ENCODE measurements at regions not wholly inside any gene's neighbourhood (a gene's known extent, or its start where the extent isn't known, plus 50 kb on each side); places are given as distances from the start of the nearest gene placed in this dataset.

DNA sequence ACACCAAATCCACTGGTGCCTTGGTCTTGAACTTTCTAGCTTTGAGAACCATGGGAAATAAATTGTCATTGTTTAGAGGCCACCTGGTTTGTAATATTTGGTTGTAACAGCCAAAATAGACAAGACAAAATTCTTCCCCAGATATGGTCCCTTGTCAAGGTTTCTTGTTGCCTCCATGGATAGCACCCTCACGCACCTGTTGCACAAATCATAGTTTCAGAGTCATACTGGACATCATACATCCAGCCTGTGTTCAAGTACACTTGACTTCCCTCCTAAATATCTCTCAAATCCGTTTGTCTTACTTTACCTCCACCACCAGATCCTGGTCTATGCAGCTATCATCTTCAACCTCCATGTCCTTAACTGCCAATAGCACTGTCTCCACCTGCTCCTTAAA is 256.7 kb upstream of the IGFBP3 start:
- H3K4me3 ChIP-seq (ENCODE audit: extremely low read depth in 1 of 4, insufficient read depth in 2 of 4, low read depth in 3 of 4, low read length in 4 of 4) = no peak overlapping the region

More for the DNA sequence above, 256.7 kb upstream of the IGFBP3 start:
- H4K5ac ChIP-seq (ENCODE audit: insufficient read length, low read depth, low read length) = no peak overlapping the region
- no peak overlapping the region for H2AK5ac ChIP-seq (ENCODE audit: low read depth, low read length)
- no peaks in the 10 kb centered on the region for H3K9me3 ChIP-seq (ENCODE audit: insufficient read depth in 2 of 2, low read depth in 1 of 2, low read length in 1 of 2)
- no peaks in the 10 kb centered on the region for H3K79me2 ChIP-seq (ENCODE audit: control insufficient read depth in 1 of 2, insufficient read depth in 2 of 2, low read length in 2 of 2)
- H3K79me1 ChIP-seq (ENCODE audit: low read depth, low read length) = no peaks in the 10 kb centered on the region
- no peaks in the 10 kb centered on the region for H3K4me1 ChIP-seq (replicated peaks in 1 of 4; ENCODE audit: control insufficient read depth in 3 of 4, insufficient read depth in 4 of 4, low read length in 3 of 4)
- no peak overlapping the region for H3K23ac ChIP-seq (ENCODE audit: insufficient read length)
- no peak overlapping the region for H2BK5ac ChIP-seq (ENCODE audit: low read depth, low read length)
- no peaks in the 10 kb centered on the region for H3K36me3 ChIP-seq (ENCODE audit: control insufficient read depth in 2 of 4, insufficient read depth in 4 of 4, low read length in 3 of 4)
- H3K18ac ChIP-seq (ENCODE audit: extremely low read depth, low read length) = no peak overlapping the region
- no peaks in the 10 kb centered on the region for H3K23me2 ChIP-seq (ENCODE audit: low read depth, low read length)
- POLR2A ChIA-PET (ENCODE audit: partially characterized antibody) = no interaction called here
- H3K4ac ChIP-seq (replicated peaks; ENCODE audit: insufficient read length, low read depth, low read length) = no peak overlapping the region
- no peak overlapping the region for H2BK12ac ChIP-seq (ENCODE audit: low read depth, low read length)
- no peak overlapping the region for H3K9ac ChIP-seq (replicated peaks in 1 of 4; ENCODE audit: extremely low read depth in 1 of 4, low read depth in 3 of 4, low read length in 3 of 4)
- no peak overlapping the region for H2BK15ac ChIP-seq (ENCODE audit: low read length)
- no peak overlapping the region for H3K14ac ChIP-seq (ENCODE audit: insufficient read length)
- no peaks in the 10 kb centered on the region for H4K20me1 ChIP-seq (replicated peaks in 1 of 2; ENCODE audit: control insufficient read depth in 1 of 2, insufficient read depth in 2 of 2, low read length in 2 of 2)
- H3K56ac ChIP-seq (replicated peaks; ENCODE audit: insufficient read length, low read depth, low read length) = no peak overlapping the region
- DNase-seq (ENCODE audit: low read depth in 1 of 2, low spot score in 2 of 2) = no peak
- H3K27me3 ChIP-seq (replicated peaks in 1 of 4; ENCODE audit: control insufficient read depth in 3 of 4, extremely low read depth in 1 of 4, insufficient read depth in 3 of 4, low read length in 3 of 4) = no peaks in the 10 kb centered on the region
- no peak overlapping the region for H2BK20ac ChIP-seq (ENCODE audit: low read length)
- FAIRE-seq = no peak
- H4K8ac ChIP-seq (ENCODE audit: extremely low read depth, insufficient read depth, low read length) = no peak overlapping the region
- CTCF ChIA-PET (ENCODE audit: partially characterized antibody) = interaction anchor here (1.0 kb wide), 1 partner anchor 19 kb away, joined by 3 read pairs; no protein-coding TSS in a partner anchor
- no peak overlapping the region for H2AFZ ChIP-seq (ENCODE audit: low read length)
- H3K4me2 ChIP-seq (ENCODE audit: insufficient read depth in 1 of 2, low read depth in 2 of 2, low read length in 2 of 2) = no peak overlapping the region
- H2BK120ac ChIP-seq (replicated peaks; ENCODE audit: low read depth, low read length) = no peak overlapping the region
- H3K27ac ChIP-seq (ENCODE audit: low read depth, low read length) = no peak overlapping the region
- WGBS, 2 experiments (ENCODE audit: extremely low coverage in 1 of 2, insufficient coverage in 1 of 2, insufficient read length in 1 of 2, insufficient replicate concordance in 2 of 2, low coverage in 1 of 2, low lambda C conversion rate in 2 of 2, missing lambda C conversion rate in 1 of 2) = 89% methylated on average over 2 of the region's 2 CpGs; no CpG with 5 or more reads in 1 of the 2 experiments
- no peak overlapping the region for H4K91ac ChIP-seq (replicated peaks; ENCODE audit: insufficient read length, low read length)
- TF ChIP-seq KDM5A (IDR thresholded peaks at IDR 0.05; ENCODE audit: low read length) (no peak), RFX5 (IDR thresholded peaks at IDR 0.05; ENCODE audit: borderline replicate concordance, low read depth, low read length) (no peak), SUZ12 (IDR thresholded peaks at IDR 0.05; ENCODE audit: low read length) (no peak), CREB1 (IDR thresholded peaks at IDR 0.05) (no peak), TAF1 (IDR thresholded peaks at IDR 0.05; ENCODE audit: low read depth, low read length) (no peak), SIN3A (conservative IDR thresholded peaks at IDR 0.05 in 1 of 2, IDR thresholded peaks at IDR 0.05 in 1 of 2; ENCODE audit: low read depth in 1 of 2, low read length in 2 of 2) (no peak), TCF12 (IDR thresholded peaks at IDR 0.05; ENCODE audit: low read depth, low read length) (no peak), SP2 (IDR thresholded peaks at IDR 0.05; ENCODE audit: low read length) (no peak), RBBP5 (IDR thresholded peaks at IDR 0.05; ENCODE audit: borderline replicate concordance, low read depth, low read length) (no peak)

All from H1 (cell line).